ENCODE measurements at regions not wholly inside any gene's neighbourhood (a gene's known extent, or its start where the extent isn't known, plus 50 kb on each side); places are given as distances from the start of the nearest gene placed in this dataset.

DNA sequence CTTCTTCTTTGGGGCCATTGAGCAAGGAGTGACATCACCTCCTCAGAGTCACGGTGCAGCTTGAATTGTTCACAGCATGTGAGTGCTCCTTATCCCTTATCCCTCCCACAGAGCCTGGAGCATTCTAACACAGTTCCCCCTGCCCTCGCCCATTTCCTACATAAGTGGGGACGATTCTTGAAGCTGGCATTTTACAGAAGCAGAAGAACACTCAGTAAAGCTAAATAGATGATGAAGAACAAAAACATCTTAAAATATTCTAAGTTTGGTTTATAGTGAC, 135.8 kb upstream of the APCDD1 start:
- no peak overlapping the region for H2AK5ac ChIP-seq (ENCODE audit: low read depth, low read length)
- peak; percentile 25 for DNase-seq
- H3K18ac ChIP-seq (ENCODE audit: low read depth, low read length), result no peak overlapping the region
- H4K91ac ChIP-seq (ENCODE audit: insufficient read depth, low read depth, low read length), result no peak overlapping the region
- H3K9me1 ChIP-seq (ENCODE audit: insufficient read depth, low read length), result no peaks in the 10 kb centered on the region
- H3K36me3 ChIP-seq (ENCODE audit: control insufficient read depth, insufficient read depth, low read length), result no peaks in the 10 kb centered on the region
- no peak overlapping the region for H2AFZ ChIP-seq (replicated peaks; ENCODE audit: low read length, poor library complexity)
- H3K27me3 ChIP-seq (ENCODE audit: control insufficient read depth, insufficient read depth, low read length), result no peaks in the 10 kb centered on the region; the same call in 1 of the 2 replicates
- no peak overlapping the region for H3K56ac ChIP-seq (ENCODE audit: extremely low read depth, insufficient read depth, low read length)
- H3K4me1 ChIP-seq (ENCODE audit: control insufficient read depth, insufficient read depth, low read length), result no peaks in the 10 kb centered on the region; the same call in 1 of the 2 replicates
- H4K20me1 ChIP-seq (ENCODE audit: insufficient read depth, low read length), result no peaks in the 10 kb centered on the region
- CTCF ChIA-PET, result interaction anchor here (1.3 kb wide), 1 partner anchor 27 kb away, joined by 5 read pairs; no protein-coding TSS in a partner anchor
- BruUV-seq (replicated peaks), result no TSS peak
- no peak overlapping the region for H3K4ac ChIP-seq (ENCODE audit: low read depth, low read length)
- no peak; the same call in 1 of the 2 replicates for ATAC-seq (ENCODE audit: low read depth)
- no peaks in the 10 kb centered on the region for H3K79me1 ChIP-seq (ENCODE audit: low read depth in 1 of 2, low read length in 2 of 2)
- no peak overlapping the region; the same call in 1 of the 2 replicates for H3K14ac ChIP-seq (replicated peaks; ENCODE audit: low read depth, low read length)
- no peak for TF ChIP-seq MXI1 (IDR thresholded peaks at IDR 0.05; ENCODE audit: borderline replicate concordance, low read depth, low read length)
- peak; percentile 53; the same call in 1 of the 2 replicates for TF ChIP-seq CEBPB (IDR thresholded peaks at IDR 0.05; ENCODE audit: low read depth, low read length)
- H2BK5ac ChIP-seq (ENCODE audit: low read depth, low read length, poor library complexity, severe bottlenecking), result no peak overlapping the region
- no peak overlapping the region for H2AK9ac ChIP-seq (replicated peaks; ENCODE audit: low read depth, low read length, poor library complexity)
- no peak overlapping the region for H4K5ac ChIP-seq (ENCODE audit: low read depth, low read length)
- dilution Hi-C loops (cut with HindIII; ENCODE audit: low sequenced_read_pairs, unreplicated experiment), result no loop called here
- no peak overlapping the region for H3K4me3 ChIP-seq (ENCODE audit: insufficient read depth, low read depth, low read length)
- H3K27ac ChIP-seq (ENCODE audit: insufficient read depth, low read length), result no peak overlapping the region
- H3K23ac ChIP-seq (ENCODE audit: low read depth, low read length), result no peak overlapping the region
- H2BK120ac ChIP-seq (ENCODE audit: low read depth, low read length), result no peak overlapping the region
- no peak overlapping the region for H2BK15ac ChIP-seq (ENCODE audit: low read depth, low read length)
- no peak overlapping the region for H3K9ac ChIP-seq (ENCODE audit: low read depth, low read length)
- no peak overlapping the region for H4K8ac ChIP-seq (ENCODE audit: low read depth in 2 of 2, low read length in 2 of 2)
- no peaks in the 10 kb centered on the region for H3K9me3 ChIP-seq (ENCODE audit: control insufficient read depth, insufficient read depth, low read length)
- no peak overlapping the region for H3K4me2 ChIP-seq (ENCODE audit: low read depth, low read length)
- POLR2A ChIA-PET (ENCODE audit: unreplicated experiment), result no interaction called here
- WGBS, 2 experiments (ENCODE audit: extremely low coverage in 2 of 2, insufficient read length in 1 of 2), result 0% methylated on average over 1 of the region's 3 CpGs; no CpG with 5 or more reads in 1 of the 2 experiments
- in situ Hi-C loops (cut with MboI; ENCODE audit: low sequenced_read_pairs), result no loop called here
- H2BK20ac ChIP-seq (ENCODE audit: low read depth, low read length), result no peak overlapping the region
- intact Hi-C loops (cut with micrococcal nuclease), result no loop called here

All from IMR-90 (cell line).